HL-60/S4 treated with retinoic acid at 250 ng/mL for 4 days and 3 days (cell line): ENCODE measurements at regions not wholly inside any gene's neighbourhood (a gene's known extent, or its start where the extent isn't known, plus 50 kb on each side); places are given as distances from the start of the nearest gene placed in this dataset.

Experiments used
- in situ Hi-C: fragments of 300-500 bp; cut with MboI; formaldehyde crosslinking; loops from 2 replicates; pipeline ENCODE4 v1.7.0; 2022; ENCODE audit warnings: low sequenced_read_pairs

DNA sequence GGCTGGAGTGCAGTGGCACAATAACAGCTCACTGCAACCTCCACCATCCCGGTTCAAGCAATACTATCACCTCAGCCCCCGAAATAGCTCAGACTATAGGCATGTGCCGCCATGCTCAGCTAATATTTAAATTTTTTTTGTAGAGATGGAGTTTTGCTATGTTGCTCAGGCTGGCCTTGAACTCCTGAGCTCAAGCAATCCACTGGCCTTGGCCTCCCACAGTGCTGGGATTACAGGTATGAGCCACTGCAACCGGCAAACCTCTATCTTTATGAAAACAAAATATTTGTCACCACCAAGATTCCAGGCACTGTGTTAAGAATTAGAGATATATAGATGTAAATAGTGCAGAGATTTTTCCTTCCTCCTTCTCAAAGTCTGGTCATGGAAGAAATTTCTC, 232.5 kb downstream of the ANKRD50 start:
- in situ Hi-C loops: no loop called here

DNA sequence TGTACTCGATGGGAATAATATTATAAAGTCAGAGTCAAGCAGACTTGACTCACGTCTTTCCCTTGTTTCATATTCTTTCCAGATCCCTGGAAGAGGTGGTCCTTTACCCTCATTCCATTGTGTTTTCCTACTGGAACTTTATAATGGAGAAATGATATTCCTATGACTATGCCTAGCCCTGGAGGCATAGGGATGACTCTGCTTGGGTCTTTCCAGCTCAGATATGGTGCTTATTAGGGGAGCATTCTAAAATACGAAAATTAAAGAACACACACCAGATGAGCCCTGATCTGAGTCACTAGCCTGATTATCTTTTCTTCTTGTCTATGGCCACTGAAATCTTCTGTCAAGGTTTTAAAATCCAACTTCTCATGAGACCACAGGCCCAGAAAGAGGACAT, 231.4 kb downstream of the ANKRD50 start:
- in situ Hi-C loops: no loop called here

DNA sequence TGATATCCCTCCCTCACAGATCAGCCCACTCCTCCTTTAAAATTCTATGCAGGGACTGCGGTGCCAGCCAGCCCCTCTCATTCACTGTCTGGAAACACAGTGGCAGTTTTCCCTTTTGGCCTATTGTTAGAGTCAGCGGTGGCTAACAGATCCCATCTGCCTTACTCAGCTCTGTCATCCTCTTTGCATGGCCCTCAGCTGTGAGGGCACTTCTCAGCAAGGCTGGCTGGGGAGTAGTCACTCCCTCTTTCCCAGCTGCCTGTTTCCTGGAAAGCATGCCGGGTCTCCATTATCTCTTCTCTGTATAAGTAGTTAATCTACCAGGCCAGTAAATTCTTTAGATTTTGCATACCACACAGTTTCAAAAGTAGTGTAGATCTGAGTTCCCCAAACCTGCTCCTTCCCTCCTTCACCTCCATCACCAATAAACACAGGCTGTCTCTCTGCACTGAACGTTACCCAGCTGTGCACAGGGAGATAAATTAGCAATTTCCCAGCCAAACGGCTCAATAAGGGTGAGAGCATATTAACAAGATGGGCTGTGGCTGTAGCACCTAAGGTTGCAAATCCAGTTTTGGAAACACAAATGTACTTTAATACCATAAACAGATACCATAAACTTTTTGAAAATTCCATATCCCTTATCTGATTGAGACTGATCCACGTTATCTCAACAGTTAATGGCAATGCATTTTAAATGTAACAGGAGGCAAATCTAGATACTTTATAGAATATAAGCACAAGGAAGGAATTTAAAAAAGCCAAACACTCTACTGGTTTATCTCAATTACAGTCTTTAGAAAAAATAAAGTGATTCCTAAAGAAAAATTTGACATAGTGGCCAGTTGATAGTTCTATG, 229.3 kb downstream of the ANKRD50 start:
- in situ Hi-C loops: no loop called here

DNA sequence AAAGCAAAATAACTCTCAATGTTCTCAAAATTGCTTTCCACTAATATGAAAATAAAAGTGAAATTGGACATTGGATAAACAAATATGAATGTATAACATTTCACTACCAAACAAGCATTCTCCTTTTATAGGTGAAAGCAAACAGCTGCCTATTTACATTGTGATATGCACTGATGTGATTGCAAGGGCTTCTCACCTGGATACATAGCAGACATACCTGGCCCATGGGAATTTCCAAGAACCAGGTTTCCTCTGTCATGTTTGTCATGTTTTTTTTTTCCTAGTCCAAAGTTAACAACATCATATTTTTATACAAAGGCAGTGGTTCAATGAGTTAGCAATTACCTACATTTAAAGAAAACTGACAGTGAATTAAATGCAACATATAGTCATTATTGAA, 228.5 kb downstream of the ANKRD50 start:
- in situ Hi-C loops: no loop called here

DNA sequence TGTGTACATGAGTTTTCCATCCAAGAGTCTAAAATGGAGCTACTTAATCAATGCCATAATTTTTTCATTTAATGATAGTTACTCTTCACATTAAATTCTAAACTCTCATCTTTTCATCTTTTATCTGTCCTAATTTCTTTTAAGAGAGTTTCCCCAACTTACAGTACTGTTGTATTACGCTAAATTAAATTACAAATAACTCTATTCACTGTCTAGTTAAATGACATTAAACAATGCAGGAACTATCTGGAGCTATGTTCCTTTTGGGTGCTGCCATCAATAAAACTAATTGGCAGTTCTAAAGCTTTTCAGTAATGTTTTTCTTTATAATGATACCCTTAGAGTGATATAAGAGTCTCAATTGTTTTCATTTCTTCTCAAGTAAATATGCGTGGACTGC, 227.6 kb downstream of the ANKRD50 start:
- in situ Hi-C loops: no loop called here

DNA sequence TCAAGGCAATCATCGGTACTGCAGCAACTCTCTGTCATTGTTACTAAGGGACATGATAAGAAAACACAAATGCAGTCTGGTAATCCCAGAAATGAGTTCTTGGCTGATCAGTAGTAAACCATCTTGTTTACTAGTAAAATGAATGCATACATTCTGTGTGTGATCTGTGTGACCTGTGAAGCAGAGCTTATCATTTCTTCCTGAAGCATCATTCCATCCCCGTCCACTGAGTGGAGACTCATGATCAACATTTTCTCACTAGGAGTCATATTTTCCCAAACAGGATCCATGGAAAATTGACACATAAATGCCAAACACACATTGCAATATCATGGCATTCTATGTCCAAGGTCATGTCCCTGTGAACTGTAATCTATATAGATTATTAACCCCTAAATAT, 226.1 kb downstream of the ANKRD50 start:
- in situ Hi-C loops: no loop called here

DNA sequence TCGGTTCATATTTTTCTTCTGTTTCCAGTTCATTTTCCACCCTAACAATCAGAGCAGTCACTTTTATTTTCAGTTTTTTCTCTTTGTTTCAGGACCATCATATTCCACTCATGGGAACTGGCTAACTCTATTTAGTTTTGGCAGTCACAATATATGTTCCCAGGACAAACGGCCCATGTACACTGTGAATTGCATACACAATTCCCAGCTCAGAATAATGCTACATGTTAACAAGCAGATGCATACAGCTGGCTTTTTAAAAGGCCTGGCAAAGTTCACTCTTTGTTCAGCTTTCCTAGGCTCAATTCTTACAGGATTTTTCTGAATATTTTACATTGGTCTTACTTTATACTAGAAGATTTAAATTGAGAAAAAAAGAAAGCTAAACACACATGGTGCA, 224.9 kb downstream of the ANKRD50 start:
- in situ Hi-C loops: no loop called here

DNA sequence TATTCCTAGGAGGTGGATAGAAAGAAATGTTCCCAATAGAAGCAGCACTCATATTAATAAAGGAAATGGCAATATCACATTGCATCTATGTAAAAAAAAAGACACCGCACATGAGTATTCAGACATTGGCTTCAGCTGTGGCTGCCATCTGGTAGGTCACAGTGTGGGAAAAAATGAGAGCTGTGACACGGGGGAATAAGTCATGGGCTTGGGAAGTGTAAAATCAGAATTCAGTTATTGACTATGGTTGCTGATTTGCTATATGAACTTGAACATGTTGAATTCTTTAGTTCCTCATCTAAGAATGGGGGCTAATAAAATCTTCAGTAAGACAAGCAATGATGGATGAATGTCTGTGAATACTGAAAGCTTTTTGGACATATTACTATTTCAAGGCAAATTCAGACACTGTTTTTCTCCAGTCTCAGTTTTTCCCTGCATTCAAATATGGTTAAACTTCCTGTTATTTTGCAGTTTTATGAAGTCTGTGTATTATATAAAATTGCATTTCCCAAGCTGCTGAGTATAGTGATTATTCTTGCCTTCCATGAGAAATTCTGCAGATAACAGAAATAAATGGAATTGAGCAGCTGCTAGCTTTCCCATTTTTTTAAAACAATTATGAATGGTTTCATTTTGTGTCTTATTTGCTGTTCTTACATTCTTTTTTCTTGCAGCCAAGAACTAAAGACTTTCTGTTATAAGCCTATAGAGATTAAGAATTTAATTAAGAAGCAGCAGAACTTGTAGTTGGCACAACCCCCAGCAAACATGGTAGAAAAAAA, 221.0 kb downstream of the ANKRD50 start:
- in situ Hi-C loops: no loop called here

DNA sequence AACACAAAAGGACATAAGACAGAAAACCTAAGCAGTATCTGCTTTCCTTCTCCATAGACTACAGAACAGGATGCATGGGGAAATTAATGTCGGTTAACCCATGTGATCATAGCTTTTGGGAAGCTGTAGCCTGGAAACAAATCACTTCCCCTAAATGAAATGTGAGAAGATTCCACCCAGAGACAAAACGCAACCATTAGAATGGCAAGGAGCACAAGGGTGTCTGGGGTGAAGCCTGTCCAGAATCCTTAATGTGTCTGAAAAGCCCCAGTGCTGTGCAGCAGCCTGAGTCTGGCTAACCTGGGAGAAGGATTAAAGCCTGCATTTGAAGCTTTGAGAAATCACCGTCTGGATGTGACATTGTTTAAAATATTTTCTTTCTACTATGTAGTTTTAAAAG, 213.3 kb downstream of the ANKRD50 start:
- in situ Hi-C loops: no loop called here

DNA sequence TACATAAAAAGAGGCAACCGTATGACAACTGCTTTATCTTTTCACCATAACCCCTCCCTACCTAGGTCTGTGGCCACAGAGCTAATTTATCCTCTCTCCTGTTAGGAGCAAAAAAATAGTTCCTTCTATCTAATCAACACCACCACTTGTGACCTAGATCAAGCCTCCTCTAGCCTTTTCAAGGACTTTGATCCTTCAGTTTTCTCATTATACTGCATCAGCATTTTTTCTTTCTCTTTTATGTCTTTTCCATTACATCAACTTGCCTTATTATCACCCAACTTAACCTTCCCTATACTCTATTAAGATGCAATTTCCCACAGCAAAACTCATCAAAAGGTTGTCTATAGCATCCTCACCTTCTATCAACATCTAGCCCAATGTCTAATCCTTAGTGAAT, 211.0 kb downstream of the ANKRD50 start:
- in situ Hi-C loops: no loop called here

DNA sequence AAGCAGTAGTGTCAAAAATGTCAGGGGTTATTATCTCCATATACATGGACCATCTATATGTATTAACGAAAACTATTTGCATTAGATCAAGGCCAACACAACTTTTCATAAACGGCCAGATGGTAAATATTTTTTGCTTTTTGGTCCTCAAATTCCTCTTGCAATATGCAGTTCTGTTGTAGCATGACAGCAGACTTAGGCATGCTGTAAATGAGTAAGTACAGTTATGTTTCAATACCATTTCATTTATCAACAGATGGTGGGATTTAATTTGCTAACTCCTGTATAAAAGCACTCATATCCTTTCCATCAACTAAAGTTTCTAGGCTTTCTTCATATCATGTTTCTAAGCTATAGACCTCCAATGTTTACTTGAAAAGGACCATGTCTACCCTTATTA, 208.1 kb downstream of the ANKRD50 start:
- in situ Hi-C loops: no loop called here

DNA sequence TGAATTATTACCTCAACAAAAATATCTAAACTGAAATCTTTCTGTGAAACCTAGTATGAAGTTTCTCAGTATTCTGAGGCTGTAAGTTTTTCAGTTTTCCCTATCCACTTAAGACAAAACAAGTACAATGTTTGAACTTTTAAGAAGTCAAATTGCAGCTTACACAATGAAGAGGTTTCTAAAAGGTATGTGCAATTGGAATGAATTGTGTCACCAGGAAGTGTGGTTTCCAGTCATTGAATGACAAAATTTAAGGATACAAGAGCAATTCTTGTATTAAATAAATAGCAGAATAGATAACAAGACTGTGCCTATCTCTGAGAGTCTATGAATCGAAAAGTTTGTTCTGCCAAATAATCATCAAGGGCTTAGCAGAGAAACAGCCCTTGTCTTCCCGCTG, 207.3 kb downstream of the ANKRD50 start:
- in situ Hi-C loops: no loop called here

DNA sequence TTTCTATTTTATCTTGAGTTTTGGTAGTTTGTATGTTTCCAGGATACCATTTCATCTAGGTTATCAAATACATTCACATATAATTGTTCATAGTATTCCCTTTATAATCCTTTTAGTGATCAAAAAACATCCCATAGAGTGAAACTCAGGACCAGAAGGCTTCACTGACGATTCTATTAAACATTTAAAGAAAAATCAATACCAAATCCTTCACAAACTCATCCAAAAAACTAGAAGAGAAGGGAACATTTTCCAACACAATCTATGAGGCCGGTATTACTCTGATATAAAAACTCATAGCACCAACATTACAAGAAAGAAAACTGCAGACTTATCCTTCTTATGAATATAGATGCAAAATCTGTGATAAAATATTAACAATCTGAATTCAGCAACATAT, 203.4 kb downstream of the ANKRD50 start:
- in situ Hi-C loops: no loop called here

DNA sequence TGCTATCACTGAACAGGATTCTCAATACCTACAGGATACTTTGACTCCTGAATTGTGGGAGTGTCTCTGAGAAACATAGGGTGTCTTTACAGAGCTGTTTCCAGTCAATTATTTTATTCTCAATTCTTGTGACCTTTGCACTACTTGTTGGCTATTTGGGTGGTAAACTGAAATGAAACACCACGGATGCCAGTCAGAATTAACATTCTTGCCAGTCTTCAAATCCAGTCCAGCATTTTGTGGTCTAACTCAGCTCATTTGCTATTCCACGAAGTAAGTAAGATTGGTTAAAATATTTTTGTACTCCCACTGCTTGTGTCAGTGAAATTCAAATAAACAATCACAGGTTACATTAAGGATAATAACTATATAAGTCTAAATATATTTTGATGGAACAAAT, 197.9 kb downstream of the ANKRD50 start:
- in situ Hi-C loops: no loop called here

DNA sequence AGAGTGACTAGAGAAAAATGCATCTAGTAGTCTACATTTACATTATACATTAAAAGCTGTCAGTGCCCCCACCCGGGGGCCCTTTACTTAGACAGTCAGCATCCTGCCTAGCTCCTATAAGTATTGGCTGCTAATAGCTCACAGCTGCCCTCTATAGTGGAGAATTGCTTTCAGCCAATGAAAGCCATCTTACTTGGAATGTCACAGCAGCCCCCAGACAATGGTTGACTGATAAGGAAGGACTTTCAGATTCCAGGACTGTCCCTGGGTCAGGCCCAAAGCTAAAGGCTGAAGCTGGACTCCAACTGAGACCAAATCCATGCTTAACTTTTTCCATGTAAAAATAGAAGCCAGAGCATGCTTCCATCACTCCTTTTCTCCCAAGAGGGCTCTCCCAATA, 196.9 kb downstream of the ANKRD50 start:
- in situ Hi-C loops: no loop called here

DNA sequence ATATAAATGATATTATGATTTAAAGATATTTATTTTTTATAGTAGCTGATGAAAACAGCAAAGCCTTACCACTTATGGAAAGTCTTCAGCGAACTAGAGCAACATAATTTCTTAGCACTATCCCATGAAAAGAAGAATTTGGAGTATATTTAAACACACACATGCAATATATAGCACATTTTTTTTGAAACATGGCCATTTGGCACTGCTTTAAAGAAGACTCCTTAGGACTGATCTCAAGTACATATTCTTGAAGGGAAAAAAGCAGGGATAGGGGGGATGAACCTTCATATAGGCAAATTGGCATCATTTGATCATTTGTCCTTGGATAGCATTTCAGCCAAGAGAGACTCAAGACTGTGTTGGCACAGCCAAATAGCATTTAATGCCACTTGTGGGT, 193.3 kb downstream of the ANKRD50 start:
- in situ Hi-C loops: no loop called here

DNA sequence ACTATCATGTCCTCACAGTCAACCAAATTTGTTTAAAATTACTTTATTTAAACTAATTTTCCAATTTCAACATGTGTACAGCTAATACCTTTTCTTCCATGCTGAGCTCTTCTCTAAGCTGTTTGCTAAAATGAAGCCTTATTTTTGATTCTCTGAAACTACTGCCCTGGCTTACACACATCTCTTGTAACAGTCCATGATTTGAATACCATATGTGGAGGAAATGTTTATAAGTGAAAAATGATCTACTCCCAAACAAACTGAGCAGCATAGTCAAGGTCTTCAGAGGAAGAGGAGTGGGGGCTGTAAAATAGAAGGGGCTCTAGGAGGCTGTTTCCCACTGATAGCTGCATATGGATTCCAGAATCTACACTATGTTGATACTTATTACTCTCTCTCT, 188.7 kb downstream of the ANKRD50 start:
- in situ Hi-C loops: no loop called here

DNA sequence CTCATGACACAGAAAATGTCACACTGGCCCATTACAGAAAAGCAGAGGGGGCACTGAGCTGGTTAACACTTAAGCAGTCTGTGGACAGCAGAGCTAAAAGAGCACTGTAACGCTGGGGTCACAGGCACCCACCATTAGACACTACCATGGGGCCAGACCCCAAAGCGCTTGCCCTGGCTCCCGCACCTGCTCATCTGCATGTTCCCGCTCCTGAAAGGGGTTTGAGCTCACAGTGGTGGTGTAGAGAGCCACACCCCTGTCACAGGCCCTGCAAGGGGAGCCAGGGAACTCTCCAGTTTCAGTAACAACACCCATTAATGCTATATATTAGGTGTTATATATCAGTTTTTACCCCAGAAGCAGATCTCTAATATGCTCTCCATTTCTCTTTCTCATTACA, 187.0 kb downstream of the ANKRD50 start:
- in situ Hi-C loops: no loop called here

DNA sequence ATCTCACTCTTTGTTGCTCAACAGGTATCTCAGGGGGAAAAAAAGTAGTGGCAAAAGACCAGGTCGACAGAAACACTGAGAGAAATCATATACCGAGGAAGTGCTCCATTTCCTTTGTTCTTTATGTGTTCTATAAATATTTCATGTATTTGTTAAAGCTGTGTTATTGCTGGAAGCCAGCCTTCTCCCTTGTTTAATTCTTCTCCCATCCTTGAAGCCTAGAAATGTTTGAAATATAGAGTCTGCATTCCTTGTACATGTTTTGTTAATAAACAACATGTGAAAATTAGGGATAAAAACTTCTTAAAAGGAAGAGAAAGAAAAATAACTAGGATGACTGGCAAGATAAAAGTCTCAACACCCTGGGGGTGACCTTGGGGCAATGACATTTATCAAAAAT, 186.2 kb downstream of the ANKRD50 start:
- in situ Hi-C loops: no loop called here

DNA sequence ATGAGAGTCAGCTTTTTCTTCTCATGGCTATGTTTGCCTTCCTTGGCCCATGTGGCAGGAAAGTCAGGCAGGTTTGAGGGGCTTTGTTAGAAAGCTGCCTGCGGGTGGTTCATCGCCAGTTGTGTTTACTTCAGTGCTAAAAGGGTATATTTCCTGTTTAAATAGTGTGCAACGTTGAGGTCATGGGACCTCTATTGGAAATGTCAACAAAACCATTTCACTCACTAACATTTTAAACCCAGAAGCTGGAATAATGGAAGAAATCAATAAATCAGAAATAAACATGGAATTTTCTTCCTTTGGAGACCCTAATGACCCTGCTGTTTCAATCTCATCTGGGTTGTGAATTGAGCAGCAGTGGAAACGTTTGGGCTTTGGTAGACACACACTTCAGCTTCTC, 185.8 kb downstream of the ANKRD50 start:
- in situ Hi-C loops: no loop called here

DNA sequence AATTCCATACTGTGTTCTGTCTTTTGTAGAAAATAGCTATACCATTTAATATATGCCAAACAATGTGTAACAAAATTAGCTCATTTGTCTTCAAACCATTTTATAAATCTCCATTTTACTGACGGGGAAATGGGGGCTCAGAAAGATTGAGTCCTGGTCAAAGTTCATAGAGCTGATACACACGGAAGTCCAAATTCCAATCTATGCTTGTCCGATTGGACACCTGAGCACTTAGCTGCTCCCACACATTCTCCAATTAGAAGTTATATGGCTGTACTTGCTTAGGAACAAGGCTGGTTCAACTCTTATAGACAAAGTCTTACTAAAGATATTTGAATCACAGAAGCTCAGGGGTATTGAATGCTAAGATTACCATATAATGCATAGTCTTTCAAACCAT, 185.2 kb downstream of the ANKRD50 start:
- in situ Hi-C loops: no loop called here

DNA sequence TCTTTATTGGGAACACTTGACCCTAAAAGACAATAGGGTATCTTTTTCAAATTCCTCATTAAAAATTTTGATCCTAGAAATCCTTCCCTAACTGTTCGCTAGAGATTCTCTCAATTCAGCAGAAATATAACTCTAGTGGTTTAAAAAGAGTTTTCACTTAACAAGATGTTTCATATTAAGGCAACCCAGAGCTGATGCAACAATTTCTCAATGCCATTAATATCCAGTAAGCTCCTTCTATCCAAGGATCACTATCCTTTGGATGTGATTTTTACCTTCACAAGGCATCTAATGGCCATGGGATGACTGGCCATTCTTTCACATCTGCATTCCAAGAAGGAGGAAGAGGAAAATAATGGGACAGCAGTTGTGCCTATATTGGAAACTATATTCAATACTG, 183.4 kb downstream of the ANKRD50 start:
- in situ Hi-C loops: no loop called here
